ENCODE measurements at regions not wholly inside any gene's neighbourhood (a gene's known extent, or its start where the extent isn't known, plus 50 kb on each side); places are given as distances from the start of the nearest gene placed in this dataset.

DNA sequence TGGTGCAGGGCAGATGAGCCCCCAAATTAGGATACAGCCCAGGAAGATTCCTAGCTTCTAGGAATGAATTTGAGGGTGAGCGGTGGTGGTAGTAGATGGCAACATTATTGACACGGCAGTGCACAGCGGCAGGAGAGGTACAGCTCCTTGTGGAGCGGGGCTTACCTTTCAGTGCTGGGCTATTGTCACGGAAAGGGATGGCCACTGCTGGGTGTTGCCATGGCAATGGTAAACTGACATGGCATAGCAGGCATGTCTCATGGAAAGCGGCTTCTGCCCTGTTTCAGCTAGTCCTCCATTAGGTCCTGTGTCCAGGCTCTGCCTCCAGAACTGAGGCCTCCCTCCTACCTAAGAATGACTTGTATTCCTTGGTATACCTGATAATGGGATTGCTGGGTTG is 81.8 kb upstream of the WDR1 start:
- Histone ChIP-seq H3K4me2 (no peak overlapping the region), H3K27ac (no peak overlapping the region), H3K36me3 (no peaks in the 10 kb centered on the region), H4K20me1 (no peaks in the 10 kb centered on the region), H3K4me1 (no peaks in the 10 kb centered on the region), H3K4me3 (no peak overlapping the region), H3K9ac (no peak overlapping the region), H3K27me3 (no peaks in the 10 kb centered on the region), H3K9me3 (no peaks in the 10 kb centered on the region)
- no peak for TF ChIP-seq Cebpa-rat (IDR thresholded peaks at IDR 0.05)

DNA sequence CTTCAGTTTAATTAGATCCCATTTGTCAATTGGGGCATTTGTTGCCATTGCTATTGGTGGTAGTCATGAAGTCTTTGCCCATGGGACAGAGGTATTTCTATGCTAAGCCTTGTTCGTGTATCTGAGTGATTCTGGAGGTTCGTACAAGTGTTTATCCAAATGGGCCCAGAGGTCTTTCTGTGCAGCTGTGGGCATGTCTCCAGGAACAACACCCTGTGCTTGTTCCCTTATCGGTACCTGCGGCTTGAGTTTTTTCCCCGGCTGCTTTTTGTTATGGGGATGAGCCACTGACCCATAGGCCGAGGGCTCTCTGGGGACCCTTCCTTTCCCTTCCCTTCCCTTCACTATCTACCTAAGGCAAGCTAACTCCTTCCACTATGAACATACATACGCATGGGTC is 81.4 kb upstream of the WDR1 start:
- H4K20me1 ChIP-seq = no peaks in the 10 kb centered on the region
- no peak for TF ChIP-seq Cebpa-rat (IDR thresholded peaks at IDR 0.05)

DNA sequence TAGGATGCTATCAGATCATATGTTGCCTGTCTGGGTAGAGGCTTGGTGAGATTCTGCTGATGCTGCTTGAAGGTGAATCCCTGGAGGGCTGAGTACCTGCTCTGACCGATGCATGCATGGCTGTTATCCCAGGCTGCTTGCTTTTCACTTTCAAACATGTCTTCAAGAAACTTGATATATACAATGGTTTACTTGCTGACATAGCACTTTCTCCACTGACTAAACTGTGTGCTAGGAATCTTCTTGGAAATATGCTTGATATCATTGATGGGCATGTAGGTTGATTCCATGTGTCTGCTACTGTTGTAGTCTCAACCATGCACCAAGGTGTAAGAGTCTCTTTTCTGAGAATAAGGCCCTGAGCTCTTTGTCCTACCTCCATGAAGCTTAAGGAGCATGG is 79.6 kb upstream of the WDR1 start:
- Histone ChIP-seq H3K36me3 (no peaks in the 10 kb centered on the region), H3K9me3 (no peaks in the 10 kb centered on the region), H3K4me1 (no peaks in the 10 kb centered on the region), H3K9ac (no peak overlapping the region), H3K4me3 (no peak overlapping the region), H4K20me1 (no peaks in the 10 kb centered on the region), H3K27me3 (no peaks in the 10 kb centered on the region), H3K4me2 (no peak overlapping the region), H3K27ac (no peak overlapping the region)
- TF ChIP-seq Cebpa-rat (IDR thresholded peaks at IDR 0.05) = no peak

More for the DNA sequence above, 81.4 kb upstream of the WDR1 start:
- Histone ChIP-seq H3K36me3 (no peaks in the 10 kb centered on the region), H3K4me2 (no peak overlapping the region), H3K4me1 (no peaks in the 10 kb centered on the region), H3K27me3 (no peaks in the 10 kb centered on the region), H3K27ac (no peak overlapping the region), H3K4me3 (no peak overlapping the region), H3K9ac (no peak overlapping the region), H3K9me3 (no peaks in the 10 kb centered on the region)

DNA sequence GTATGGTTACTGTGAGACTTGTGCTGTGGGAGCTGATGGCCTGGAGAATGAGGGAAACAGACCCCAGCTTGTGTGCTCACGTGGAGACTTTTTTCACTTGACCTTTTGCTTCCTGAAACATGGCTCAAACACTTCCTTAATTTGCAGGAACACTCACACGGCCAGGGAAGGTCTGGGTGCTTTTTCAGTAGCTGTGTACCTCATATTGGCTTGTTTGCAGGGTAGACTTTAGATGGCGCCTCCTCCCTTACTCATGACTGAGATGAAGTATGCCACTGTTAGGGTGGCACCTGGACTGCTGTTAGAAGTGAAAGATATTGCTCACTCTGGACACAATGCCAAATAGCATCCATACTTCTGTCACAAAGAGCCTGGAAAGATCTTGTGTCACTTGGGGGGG is 75.7 kb upstream of the WDR1 start:
- H3K9ac ChIP-seq = no peak overlapping the region
- H3K36me3 ChIP-seq = no peaks in the 10 kb centered on the region
- H3K4me3 ChIP-seq = no peak overlapping the region
- no peaks in the 10 kb centered on the region for H3K4me1 ChIP-seq
- H3K4me2 ChIP-seq = no peak overlapping the region
- H3K27me3 ChIP-seq = no peaks in the 10 kb centered on the region
- H3K9me3 ChIP-seq = no peaks in the 10 kb centered on the region
- H4K20me1 ChIP-seq = no peaks in the 10 kb centered on the region
- no peak for TF ChIP-seq Cebpa-rat (IDR thresholded peaks at IDR 0.05)
- H3K27ac ChIP-seq = no peak overlapping the region

DNA sequence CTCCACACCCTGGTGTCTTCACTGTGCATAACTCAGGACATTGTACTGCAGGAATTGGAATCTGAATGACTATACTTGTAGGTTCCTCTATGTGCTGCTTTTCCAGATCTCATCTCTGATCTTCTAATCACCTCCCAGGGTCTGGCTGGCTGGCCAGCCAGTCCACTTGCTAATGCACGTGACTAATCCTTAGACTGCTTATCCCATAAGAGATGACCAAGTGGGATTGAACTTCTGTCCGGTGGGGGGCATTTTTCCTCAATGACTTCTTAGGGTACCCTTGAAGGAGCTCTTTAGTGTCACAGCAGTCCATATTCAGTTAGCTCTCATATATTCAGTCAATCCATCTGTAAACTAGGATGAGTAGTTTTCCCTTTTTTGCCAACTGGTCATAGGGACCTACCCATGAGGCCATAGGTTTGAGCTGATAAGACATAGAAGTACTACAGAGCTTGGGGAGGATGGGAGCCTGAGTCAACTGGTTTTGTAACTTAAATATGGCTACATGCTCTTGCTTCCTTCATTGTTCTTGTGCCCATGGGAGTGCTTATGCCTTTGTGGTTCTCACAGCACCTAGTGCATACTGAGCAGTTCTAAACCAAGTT is 71.9 kb upstream of the WDR1 start:
- no peaks in the 10 kb centered on the region for H3K27me3 ChIP-seq
- H3K4me1 ChIP-seq = no peaks in the 10 kb centered on the region
- no peak overlapping the region for H3K27ac ChIP-seq

DNA sequence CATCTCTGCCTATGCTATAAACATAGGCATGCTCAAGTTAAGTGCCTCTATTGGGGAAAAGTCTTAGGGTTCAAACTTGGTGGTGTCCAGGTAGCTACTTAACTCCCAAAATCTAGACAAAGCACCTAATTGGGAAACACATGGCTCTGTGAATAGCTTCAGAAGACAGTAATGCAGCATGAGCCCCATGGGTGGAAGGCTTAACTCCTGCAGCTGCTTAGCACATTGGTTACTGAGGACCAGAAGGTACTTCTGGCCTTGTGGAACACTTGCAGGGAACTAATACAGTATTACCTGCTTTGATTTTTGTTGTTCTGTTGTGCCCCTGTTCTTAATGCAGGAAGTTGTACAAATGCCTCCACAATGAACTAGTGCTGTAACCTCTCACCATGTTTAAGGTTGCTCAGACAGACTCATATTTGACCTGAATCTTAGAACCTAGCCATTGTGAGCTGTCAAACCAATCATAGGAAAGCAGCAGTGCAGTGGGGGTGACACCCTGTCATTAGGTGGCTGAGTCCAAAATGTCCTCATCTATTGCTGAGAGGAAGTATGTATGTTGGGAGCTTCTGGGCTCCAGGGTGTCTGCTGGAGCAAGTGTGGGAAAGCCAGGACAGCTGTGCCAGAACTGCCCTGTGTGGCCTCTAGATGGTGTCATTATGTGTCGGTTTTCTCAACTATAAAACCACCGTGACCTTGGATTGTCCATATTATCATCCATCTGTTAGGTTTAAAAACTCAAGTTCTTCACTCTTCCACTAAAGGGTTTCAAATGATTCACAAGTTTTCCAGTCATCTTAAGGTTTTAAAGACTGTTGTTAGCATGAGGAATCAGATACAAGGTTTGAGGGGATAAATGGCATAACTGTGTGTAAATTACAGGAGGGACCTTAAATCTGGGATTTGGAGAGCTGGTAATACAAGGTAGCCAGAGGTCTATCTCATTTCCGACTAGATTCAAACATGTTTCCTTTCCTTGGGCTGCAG is 69.9 kb upstream of the WDR1 start:
- no peak for TF ChIP-seq Cebpa-rat (IDR thresholded peaks at IDR 0.05)
- Histone ChIP-seq H3K9ac (no peak overlapping the region), H3K4me3 (no peak overlapping the region), H3K9me3 (no peaks in the 10 kb centered on the region), H3K4me1 (no peaks in the 10 kb centered on the region), H3K36me3 (no peaks in the 10 kb centered on the region), H4K20me1 (no peaks in the 10 kb centered on the region), H3K4me2 (no peak overlapping the region), H3K27me3 (no peaks in the 10 kb centered on the region), H3K27ac (no peak overlapping the region)

More for the DNA sequence above, 71.9 kb upstream of the WDR1 start:
- Histone ChIP-seq H3K9ac (no peak overlapping the region), H3K4me3 (no peak overlapping the region), H4K20me1 (no peaks in the 10 kb centered on the region), H3K9me3 (no peaks in the 10 kb centered on the region), H3K4me2 (no peak overlapping the region), H3K36me3 (no peaks in the 10 kb centered on the region)
- TF ChIP-seq Cebpa-rat (IDR thresholded peaks at IDR 0.05) = no peak

DNA sequence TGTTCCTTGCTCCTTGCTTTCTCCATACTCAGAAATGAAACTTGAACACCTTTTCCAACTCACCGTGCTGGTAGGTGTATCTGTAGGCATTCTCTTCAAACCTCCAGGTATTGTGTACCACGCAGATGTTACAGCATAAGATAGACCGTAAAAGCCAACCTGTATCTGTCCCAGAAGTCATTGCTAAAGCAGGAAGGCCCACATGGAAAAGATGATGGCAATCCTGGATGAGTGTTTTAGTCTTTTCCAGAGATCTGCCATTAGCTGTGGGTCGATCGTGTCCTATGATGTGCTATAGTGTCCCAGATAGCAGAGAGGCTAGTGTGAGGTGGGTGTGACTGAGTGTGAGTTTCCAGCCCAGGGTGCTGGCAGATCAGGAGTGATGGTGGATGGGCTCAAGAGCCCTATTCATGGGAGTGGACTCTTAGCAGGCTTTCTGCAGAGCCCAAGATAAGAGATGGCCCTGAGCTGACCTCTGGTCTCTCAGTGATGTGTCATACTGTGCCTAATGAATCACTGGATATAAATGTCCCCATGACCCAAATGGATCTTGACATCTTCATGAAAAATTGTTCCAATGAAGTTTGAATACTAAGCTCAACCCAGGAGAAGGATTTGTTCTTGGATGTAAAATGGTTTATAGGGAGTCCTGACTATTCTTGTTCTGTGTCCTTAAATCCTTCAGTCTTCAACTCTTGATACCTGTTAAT is 69.1 kb upstream of the WDR1 start:
- H4K20me1 ChIP-seq = no peaks in the 10 kb centered on the region
- H3K4me3 ChIP-seq = no peak overlapping the region
- H3K9me3 ChIP-seq = no peaks in the 10 kb centered on the region
- no peaks in the 10 kb centered on the region for H3K36me3 ChIP-seq
- no peak overlapping the region for H3K4me2 ChIP-seq
- H3K4me1 ChIP-seq = peaks cover 7% of the 10 kb centered on the region
- H3K27ac ChIP-seq = no peak overlapping the region
- no peaks in the 10 kb centered on the region for H3K27me3 ChIP-seq
- no peak for TF ChIP-seq Cebpa-rat (IDR thresholded peaks at IDR 0.05)
- H3K9ac ChIP-seq = no peak overlapping the region

DNA sequence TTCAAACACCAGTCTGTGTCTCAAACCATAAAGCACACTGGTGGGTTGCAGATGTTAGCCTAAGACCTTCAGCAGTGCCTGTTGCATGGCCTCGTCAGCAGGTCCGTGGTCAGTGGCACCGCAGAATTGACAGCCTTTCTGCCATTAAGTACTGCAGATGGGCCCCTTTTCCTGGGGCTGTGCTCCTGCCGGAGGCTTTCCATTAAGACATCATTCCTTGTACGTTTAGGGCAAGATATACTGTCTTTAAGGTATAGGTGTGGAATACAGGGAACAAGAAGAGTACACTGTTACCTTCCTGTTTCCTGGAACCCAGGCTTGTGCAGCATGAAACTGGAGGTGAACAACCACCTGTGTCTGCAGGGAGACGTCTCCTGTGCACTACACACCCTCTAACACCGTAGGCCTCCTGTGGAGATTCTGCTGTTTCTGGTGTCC is 67.9 kb upstream of the WDR1 start:
- H3K27ac ChIP-seq = no peak overlapping the region
- no peak for TF ChIP-seq Cebpa-rat (IDR thresholded peaks at IDR 0.05)

DNA sequence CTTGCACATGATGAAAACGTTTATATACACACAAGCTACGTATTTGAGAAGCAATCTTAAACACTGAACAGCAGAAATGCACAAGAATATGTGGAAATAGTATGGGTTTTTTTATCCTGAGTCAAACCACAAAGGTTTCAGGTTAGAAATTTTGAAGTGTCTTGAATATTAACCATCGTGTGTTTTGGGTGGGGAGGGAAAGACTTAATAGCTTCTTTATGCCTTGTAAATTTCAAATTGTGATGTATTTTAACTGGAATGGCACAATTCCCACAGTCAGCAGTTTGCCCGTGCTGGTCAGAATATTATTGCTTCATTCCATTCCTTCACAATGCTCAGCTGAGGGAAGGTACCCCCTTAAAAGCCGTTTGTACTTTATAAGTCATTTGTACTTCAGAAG is 67.4 kb upstream of the WDR1 start:
- H3K27me3 ChIP-seq = no peaks in the 10 kb centered on the region
- no peaks in the 10 kb centered on the region for H3K36me3 ChIP-seq
- no peaks in the 10 kb centered on the region for H4K20me1 ChIP-seq
- no peak overlapping the region for H3K4me3 ChIP-seq
- no peak overlapping the region for H3K27ac ChIP-seq
- peaks cover 11% of the 10 kb centered on the region for H3K4me1 ChIP-seq
- no peak overlapping the region for H3K4me2 ChIP-seq
- no peak overlapping the region for H3K9ac ChIP-seq
- H3K9me3 ChIP-seq = no peaks in the 10 kb centered on the region
- no peak for TF ChIP-seq Cebpa-rat (IDR thresholded peaks at IDR 0.05)

More for the DNA sequence above, 67.9 kb upstream of the WDR1 start:
- no peaks in the 10 kb centered on the region for H3K27me3 ChIP-seq
- H3K9ac ChIP-seq = no peak overlapping the region
- H3K4me1 ChIP-seq = peaks cover 11% of the 10 kb centered on the region
- no peaks in the 10 kb centered on the region for H4K20me1 ChIP-seq
- no peak overlapping the region for H3K4me2 ChIP-seq
- no peaks in the 10 kb centered on the region for H3K9me3 ChIP-seq
- no peak overlapping the region for H3K4me3 ChIP-seq
- no peaks in the 10 kb centered on the region for H3K36me3 ChIP-seq

DNA sequence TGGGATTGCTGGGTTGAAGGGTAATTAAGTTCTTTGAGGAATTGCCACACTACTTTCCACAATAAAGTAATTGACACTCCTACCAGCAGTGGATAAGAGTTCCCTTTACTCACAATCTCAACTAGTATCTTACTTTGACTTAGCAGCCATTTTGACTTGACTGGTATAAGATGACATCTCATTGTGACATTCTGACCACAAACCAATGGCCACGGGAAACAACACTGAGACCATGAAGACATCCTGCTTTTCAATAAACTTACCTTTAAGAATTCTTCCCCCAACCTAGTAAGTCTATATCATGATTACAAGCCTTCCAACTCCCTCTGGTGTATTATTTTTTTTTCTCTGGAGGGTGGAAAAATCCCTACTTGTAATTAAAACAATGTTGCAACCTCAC is 66.9 kb upstream of the WDR1 start:
- no peak overlapping the region for H3K4me2 ChIP-seq
- H3K9ac ChIP-seq = no peak overlapping the region
- no peaks in the 10 kb centered on the region for H3K36me3 ChIP-seq
- TF ChIP-seq Cebpa-rat (IDR thresholded peaks at IDR 0.05) = no peak
- no peaks in the 10 kb centered on the region for H3K27me3 ChIP-seq
- no peaks in the 10 kb centered on the region for H3K9me3 ChIP-seq
- peaks cover 11% of the 10 kb centered on the region for H3K4me1 ChIP-seq
- H4K20me1 ChIP-seq = no peaks in the 10 kb centered on the region
- H3K27ac ChIP-seq = no peak overlapping the region
- H3K4me3 ChIP-seq = no peak overlapping the region

Measured in BLaER1 (cell line).